GM12892 (cell line): ENCODE measurements at regions not wholly inside any gene's neighbourhood (a gene's known extent, or its start where the extent isn't known, plus 50 kb on each side); places are given as distances from the start of the nearest gene placed in this dataset.

Experiments
- POLR2A ChIP-seq: IDR thresholded peaks from 2 replicates; pipeline ENCODE4 v1.6.1; 2011; ENCODE audit warnings: low read depth, low read length, control low read depth
- POLR2AphosphoS5 ChIP-seq: IDR thresholded peaks from 2 replicates; pipeline ENCODE4 v1.6.1; 2011; ENCODE audit warnings: low read depth, low read length, control low read depth
- TAF1 ChIP-seq: IDR thresholded peaks from 2 replicates; pipeline ENCODE4 v1.6.1; 2011; ENCODE audit warnings: low read depth, mild to moderate bottlenecking, control low read depth, low read length, borderline replicate concordance

GRCh38 chr22:22092101-22092500, 109.5 kb upstream of the TOP3B start:
- TF ChIP-seq POLR2AphosphoS5, result no peak
- TF ChIP-seq POLR2A, result no peak
- no peak for TF ChIP-seq TAF1
